ENCODE measurements at regions not wholly inside any gene's neighbourhood (a gene's known extent, or its start where the extent isn't known, plus 50 kb on each side); places are given as distances from the start of the nearest gene placed in this dataset.
A peak's percentile ranks its signal among the peaks of the same experiment; 100 is the strongest.

DNA sequence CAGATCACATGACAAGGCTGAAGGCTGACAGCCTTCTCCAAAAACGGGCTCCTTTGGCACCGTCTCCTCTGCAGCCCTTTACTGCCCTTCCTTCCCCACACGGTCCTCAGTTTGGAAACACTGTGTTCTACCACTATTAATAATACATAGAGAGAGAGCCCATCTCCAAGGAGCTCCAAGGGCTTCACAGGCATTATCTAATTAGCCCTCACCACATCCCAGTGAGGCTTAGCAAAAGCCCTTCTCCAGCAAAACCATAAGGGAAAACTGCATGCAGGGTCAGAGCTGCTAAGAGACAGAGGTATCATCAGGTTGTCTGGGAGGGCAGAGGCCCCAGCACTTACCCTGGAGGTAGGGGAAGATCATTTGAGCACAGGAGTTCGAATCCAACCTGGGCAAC, 169.3 kb upstream of the JARID2 start:
- DNase-seq (ENCODE audit: low read depth in 4 of 4, low spot score in 3 of 4) = no peak

DNA sequence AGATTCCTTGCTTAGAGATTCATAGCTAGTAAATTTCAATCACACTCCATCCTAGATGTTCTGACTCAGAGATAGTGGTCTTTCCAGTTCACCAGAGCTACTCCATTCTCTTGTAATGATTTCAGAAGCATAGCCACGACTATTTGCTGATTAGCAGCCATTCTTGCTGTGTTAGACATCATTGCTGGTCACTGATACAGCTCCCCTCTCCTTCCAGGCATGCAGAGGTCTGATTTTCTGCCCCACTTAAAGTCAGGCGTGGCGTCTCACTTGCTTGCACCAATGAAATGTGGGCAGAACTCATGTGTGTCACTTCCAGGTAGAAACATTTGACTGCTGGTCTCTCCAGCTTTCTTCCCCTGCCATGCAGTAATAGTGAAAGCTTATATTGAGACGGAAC, 168.9 kb upstream of the JARID2 start:
- DNase-seq (ENCODE audit: low read depth in 4 of 4, low spot score in 3 of 4) = no peak

DNA sequence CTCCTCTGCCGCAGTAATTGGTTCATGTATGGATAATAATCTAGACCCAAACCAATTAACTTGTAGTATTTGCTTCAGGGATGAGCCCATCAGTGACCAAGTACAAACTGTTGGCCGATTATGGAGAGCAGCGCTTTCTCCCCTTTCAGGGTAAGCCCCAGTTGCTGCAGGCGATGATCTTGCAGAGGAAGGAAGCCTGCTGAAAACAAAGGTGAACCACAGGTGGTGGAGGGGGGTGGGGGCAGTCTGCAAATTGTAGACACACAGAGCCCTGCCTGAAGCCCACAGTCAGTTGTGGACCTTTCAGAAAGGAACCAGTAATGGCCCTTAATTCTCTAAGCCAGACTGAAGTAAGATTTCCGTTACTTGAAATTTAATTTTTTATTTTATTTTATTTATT, 167.9 kb upstream of the JARID2 start:
- DNase-seq (ENCODE audit: low read depth in 4 of 4, low spot score in 3 of 4) = no peak

DNA sequence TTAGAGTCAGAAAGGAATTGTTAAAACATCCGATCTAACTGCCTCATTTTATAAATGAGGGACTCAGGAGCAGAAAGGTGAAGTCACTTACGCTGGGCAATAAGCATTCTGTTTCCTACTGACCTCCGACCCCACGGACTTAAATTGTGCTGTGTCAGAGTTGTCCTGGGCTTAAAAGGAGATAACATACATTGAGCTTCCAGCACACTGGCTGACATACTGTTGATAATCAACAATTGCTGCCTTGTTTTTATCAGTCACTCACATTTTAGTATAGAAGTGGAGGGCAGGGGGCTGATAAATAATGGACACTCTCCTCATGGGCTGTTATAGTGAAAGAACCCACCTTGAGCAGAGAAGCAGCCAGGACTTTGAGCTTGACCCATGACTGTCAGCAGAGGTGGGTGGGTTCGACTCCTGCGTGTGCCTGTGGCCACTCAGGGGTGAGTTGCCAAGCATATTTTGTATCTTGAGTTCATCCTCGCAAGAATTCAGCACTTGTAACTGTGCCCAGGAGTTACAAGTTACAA, 166.5 kb upstream of the JARID2 start:
- no peak for DNase-seq (ENCODE audit: low read depth in 4 of 4, low spot score in 3 of 4)

DNA sequence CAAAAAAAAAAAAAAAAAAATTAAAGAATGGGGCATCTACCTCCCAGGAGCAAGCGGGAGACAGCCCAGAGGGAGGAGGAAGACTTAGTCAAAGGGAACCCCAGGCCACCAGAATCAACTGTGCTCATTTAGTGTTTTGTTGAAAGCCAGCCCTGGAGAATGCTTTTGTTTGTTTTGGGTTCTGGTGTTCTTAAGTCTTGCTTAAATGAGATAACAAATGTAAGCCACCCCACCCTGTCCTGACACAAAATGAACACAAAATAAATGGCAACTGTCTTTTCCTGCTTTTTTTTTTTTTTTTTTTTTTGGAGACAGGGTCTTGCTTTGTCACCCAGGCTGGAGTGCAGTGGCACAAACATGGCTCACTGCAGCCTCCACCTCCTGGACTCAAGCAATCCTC, 165.0 kb upstream of the JARID2 start:
- DNase-seq (ENCODE audit: low read depth in 4 of 4, low spot score in 3 of 4) = no peak

DNA sequence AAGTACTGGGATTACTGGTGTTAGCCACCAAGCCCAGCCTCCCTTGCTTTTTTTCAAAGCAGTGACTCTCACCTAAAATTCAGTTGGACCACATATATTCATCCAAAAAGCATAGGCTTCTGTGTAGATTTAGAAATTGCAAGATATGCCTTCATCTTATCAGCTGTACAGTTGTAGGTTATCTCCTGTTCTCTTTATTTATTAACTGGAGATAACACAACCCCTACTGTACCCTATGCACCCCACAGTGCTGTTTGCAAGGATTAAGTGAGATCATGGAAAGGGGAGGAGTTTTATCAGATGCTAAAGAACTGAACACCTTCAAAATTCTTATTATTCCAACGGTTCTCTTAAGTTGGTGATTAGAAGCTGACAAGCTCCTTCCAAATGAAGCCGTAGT, 164.4 kb upstream of the JARID2 start:
- no peak for DNase-seq (ENCODE audit: low read depth in 4 of 4, low spot score in 3 of 4)

DNA sequence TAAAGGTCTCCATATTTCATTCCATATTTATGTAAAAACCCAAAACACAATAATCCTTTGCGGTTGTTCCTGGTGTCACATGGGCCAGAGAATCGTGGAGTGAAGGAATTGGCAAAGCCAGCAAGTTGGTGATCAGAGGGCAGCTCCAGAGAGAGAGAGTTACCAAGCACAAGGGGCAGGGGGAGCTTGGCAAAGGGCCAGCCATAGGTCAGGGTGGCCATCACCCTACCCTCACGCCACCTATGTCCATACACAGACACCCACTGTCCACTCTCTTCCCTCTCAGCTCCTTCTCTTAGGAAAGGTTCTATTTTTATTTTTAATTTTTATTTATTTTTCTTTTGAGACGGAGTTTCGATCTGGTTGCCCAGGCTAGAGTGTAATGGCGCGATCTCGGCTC, 163.2 kb upstream of the JARID2 start:
- no peak for DNase-seq (ENCODE audit: low read depth in 4 of 4, low spot score in 3 of 4)

DNA sequence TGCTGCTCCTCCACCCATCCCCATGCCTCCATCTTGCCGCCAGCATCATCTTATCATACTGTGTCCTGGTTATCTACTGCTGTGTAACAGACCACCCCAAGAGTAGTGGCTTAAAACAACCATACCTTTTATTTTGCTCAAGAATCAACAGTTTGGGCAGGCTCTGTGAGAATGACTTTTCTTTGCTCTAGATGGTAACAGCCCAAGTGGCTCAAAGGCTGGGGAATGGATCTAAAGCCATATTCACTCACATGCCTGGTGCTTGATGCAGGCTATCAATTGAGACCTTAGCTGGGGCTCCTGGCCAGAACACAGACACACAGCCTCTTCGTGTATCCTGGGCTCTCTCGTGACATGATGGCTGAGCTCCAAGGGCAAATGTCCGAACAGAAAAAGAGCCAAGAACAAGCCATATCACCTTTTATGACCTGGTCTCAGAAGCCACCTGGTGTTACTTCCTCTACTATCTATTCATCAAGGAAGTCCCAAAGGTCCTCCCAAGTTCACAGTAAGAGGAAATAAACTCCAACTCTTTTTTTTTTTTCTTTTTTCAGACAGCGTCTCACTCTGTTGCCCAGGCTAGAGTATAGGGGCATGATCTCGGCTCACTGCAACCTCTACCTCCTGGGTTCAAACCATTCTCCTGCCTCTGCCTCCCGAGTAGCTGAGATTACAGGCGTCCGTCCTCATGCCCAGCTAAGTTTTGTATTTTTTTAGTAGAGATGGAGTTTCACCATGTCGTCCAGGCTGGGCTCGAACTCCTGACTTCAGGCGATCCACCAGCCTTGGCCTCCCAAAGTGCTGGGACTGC, 159.3 kb upstream of the JARID2 start:
- no peak for DNase-seq (ENCODE audit: low read depth in 4 of 4, low spot score in 3 of 4)

DNA sequence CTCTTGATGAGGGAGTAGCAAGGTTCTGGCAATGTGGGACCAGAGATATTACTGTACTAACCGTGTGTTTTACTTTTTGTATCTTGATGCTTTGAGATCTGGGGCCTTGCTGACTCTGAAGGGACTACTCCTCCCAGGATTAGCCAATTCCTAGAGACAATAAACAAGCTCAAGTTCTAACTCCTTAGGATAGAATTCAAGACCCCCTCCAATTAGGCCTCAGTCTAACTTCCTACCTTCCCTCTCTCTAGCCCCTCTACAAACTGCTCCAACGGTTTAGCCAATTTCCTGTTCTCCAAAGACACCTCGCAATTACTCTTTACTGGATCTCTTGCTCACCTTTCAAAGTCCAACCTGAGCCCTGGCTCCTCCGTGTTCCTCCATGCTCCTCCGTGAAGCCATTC, 158.7 kb upstream of the JARID2 start:
- no peak for DNase-seq (ENCODE audit: low read depth in 4 of 4, low spot score in 3 of 4)

DNA sequence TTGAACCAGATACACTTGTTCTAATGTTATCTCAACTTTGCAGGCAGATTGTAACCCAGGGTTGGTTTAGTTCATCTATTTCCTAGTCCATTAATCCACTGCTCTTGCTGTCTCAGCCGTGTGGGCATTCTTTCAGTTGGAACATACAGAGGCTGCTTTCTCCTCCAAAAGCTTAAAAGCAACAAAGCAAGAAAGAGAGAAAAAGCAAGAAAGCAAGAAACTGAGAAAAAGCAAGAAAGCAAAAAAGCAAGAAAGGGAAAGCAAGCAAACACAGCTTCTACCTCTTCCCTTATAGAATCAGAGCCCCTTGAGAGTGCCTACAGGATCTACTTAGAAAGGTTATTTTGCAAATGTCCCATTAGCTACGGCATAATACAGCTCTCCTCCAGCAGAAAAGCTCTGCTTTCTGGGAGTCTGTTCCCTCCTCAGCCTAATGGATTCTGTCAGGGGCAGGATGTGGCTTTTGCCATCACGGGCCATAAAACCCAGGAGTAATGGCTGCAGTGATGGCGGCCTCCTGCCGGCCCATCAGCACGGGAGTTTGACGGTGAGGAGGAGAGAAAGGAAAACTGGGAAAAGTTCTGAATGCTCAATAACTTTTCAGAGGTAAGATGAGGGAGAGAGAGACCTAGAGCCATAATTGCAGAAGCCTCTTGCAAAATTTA, 156.8 kb upstream of the JARID2 start:
- peak in 2 of 4 donors; percentile 44 to 70 for DNase-seq (ENCODE audit: low read depth in 4 of 4, low spot score in 3 of 4)

DNA sequence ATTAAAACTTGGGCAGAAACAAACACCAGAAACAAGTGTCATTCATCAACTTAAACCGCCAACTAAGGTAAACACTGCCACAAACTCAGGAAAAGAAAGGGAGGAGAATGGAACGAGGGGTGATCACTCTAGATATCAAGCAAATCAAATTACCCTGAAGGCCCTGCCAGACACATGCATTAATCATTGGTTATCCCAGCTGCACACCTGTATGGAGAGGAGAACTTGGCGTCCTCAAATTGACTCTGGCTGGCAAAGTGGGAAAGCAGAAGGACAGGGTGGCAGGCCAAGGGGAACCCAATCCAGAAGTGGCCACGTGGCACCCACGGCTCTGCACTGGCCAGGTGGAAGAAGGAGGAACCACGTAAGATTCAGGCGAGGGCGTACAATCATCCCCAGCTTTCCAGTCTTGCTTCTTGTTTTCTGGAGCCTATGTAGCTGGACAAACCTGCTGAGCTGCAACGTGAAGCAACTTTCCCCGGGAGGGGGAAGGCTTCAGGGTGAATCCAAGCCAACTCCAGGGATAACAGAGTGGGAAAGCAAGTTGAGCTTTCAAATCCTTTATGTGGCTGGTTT, 156.2 kb upstream of the JARID2 start:
- peak in 1 of 4 donors; percentile 54 for DNase-seq (ENCODE audit: low read depth in 4 of 4, low spot score in 3 of 4)

DNA sequence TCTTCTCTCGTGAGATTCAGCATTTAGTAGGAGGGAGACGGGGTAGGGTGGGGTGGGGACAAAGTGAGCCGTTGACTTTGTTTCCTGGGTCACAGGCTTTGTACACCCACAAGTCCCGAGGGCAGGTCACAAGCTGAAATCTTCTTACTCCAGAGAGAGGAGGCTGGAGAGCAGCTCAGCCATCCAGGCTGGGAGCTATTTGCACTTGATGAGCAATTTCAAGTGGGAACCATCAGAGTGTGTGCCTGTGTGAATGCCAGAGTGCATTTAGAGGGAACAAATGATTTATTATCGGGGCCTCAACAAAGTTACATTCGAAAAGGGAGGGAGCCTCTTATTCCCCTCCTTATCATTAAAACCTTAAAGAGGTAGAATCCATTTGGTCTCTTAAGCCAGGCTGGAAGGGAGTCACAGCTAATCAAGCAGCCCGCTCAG, 155.7 kb upstream of the JARID2 start:
- no peak for DNase-seq (ENCODE audit: low read depth in 4 of 4, low spot score in 3 of 4)

DNA sequence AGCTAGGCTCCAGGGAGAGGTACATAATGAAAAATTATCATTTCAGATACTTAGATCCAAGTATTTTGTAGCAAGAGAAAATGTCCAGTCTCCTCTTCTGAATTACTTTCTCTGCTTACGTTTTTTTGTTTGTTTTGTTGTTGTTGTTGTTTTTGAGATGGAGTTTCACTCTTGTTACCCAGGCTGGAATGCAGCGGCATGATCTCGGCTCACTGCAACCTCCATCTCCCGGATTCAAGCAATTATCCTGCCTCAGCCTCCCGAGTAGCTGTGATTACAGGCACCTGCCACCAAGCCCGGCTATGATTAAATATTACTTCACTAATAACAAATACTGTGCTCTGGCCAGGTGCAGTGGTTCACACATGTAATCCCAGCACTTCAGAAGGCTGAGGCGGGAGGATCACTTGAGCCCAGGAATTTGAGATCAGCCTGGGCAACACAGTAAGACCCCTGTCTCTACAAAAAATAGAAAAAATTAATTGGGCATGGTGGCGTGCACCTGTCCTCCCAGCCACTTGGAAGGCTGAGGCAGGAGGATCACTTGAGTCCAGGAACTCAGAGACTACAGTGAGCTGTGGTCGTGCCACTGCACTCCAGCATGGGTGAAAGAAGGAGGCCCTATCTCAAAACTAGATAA, 155.0 kb upstream of the JARID2 start:
- DNase-seq (ENCODE audit: low read depth in 4 of 4, low spot score in 3 of 4) = no peak

DNA sequence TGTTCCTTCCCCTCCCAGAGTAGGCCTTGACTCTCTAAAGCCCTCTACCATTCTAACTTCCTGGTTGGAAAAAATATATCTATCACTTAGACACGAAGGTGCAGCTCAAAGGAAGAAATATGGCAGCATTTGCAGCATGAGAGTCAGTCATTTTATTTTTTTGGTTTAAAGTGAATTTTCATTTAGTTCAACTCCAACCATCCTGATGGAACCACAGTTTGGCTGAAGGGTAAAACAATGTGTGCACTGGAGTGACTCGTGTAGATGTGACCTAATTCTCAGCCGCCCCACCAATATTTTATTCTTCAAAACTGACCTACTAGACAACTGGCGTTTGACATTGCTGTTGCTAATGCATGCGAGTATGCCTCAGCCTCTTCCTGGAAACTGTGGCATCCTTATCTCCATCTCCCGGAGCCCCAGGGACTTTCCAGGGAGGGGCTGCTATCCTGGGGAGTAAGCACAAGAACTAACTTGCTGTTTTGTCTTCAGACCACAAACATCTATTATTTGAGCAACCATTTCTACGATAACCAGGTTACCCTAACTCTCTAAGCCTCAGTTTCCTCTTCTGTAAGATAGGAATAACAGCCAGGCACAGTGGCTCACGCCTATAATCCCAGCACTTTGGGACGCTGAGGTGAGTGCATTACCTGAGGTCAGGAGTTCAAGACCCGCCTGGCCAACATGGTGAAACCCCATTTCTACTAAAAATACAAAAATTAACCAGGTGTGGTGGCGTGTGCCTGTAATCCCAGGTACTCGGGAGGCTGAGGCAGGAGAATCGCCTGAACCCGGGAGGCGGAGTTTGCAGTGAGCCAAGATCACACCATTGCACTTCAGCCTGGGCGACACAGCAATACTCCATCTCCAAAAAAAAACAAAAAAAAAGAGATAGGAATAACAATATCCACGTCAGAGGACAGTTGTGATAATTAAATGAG, 148.7 kb upstream of the JARID2 start:
- no peak for DNase-seq (ENCODE audit: low read depth in 4 of 4, low spot score in 3 of 4)

DNA sequence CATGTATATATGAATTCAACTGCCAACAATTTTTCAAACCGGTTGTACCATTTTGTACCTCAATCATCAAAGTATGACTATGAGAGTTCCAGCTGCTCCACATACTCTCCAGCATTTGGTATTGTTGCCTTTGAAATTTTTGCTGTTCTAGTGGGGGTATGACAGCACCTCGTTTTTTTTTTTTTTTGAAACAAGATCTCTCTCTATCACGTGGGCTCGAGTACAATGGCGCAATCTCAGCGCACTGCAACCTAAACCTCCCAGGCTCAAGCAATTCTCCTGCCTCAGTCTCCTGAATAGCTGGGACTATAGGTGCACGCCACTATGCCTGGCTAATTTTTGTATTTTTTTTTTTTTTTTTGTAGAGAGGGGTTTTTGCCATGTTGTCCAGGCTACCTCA, 144.7 kb upstream of the JARID2 start:
- no peak for DNase-seq (ENCODE audit: low read depth in 4 of 4, low spot score in 3 of 4)

DNA sequence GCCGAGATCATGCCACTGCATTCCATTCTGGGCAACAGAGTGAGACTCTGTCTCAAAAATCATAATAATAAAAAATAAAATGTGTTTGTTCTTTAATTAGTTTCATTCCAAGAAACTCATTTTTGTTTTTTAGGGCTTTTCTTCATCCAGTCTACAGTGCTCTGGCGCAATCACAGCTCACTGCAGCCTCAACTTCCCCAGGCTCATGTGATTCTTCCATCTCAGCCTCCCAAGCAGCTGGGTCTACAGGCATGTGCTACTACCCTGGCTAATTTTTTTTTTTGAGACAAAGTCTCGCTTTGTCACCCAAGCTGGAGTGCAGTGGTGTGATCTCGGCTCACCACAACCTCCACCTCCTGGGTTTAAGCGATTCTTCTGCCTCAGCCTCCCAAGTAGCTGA, 143.6 kb upstream of the JARID2 start:
- DNase-seq (ENCODE audit: low read depth in 4 of 4, low spot score in 3 of 4) = no peak

DNA sequence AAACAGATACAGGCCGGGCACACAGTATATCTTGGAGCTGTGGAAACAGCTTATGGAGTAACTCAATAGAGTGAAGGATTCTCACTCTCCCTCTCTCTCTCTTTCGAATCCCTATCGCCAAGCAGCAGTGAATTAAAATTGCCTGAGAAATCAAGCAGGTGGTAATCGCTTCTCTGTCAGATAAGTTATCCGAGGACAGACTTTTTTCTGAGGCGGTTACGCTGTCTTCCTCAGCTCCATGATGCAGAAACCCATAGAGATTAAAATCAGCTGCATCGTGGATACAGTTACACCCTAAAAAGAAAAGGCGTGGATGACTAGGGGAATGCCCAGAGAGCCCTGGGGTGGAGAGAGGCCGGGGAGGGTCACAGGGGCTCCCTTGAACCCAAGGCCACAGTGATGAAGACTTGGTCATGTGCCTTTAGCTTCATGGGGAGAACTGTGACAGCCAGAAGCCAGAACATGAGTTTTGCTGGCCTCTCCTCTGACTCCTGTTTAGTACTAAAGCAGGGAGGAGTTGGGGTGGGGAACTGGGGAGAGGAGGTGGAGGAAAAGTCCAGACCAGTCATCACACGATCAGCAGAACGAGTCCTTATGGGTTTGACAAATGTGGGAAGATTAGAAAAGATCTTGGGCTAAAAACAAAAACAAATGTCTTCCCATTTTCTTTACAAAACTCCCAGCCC, 138.8 kb upstream of the JARID2 start:
- no peak for DNase-seq (ENCODE audit: low read depth in 4 of 4, low spot score in 3 of 4)

DNA sequence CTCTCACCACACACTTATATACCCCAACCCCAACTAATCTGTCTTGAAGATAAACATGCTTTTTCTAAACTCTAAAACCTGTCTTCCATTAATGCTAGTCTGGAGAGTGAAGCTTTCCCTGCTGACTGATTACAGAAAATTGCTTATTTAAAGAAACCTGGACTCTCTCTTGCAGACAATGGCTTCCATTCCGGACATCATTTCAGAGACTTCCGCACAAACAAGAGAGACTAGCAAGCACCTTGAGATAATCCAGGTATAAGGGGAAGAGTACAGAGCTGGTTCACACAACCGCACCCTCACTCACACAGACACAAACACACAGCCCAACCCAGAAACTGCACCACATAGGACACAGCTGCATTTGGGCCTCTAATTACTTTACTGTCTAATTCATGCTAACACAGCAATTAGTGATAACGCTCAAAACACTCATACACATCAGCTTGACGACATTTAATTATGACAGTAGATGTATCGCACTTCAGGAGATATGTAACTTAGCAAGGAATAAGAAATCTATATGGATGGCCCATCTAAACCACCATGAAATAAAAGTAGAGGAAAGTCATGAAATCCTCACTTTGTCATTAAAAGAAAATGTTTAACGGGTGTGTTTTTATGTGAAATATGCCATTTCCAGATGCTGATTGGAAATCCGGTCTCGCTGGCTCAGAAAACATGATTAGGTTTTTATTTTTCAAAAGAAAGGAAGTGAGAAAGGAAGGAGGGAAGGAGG, 138.1 kb upstream of the JARID2 start:
- DNase-seq (ENCODE audit: low read depth in 4 of 4, low spot score in 3 of 4) = no peak

DNA sequence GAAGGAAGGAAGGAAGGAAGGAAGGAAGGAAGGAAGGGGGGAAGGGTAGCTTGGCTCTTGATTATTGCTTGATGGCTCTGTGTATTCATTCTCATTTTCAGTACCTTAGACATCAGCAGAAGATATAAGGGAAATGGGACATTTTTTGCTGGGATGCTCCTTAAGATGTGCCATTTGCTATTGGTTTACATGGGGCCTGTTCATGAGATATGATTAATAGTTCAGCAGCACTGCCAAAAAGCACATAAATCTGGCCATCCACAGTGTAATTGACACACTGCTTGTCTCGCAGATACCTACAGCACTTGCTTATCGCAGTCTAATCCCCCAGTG, 137.5 kb upstream of the JARID2 start:
- DNase-seq (ENCODE audit: low read depth in 4 of 4, low spot score in 3 of 4) = no peak

Measured in left renal pelvis (tissue), 4 donors.